Uterus (tissue), 2 donors: ENCODE measurements at regions not wholly inside any gene's neighbourhood (a gene's known extent, or its start where the extent isn't known, plus 50 kb on each side); places are given as distances from the start of the nearest gene placed in this dataset.

ENCODE experiments used
- CTCF ChIP-seq, 4 experiments: fragments of 200-600 bp in 2 of 4; fragments of 450-650 bp in 2 of 4; sonication (generic) in 2 of 4; IDR thresholded peaks; one replicate each; pipeline ENCODE4 v1.5.1; 2016 to 2019; ENCODE audit warnings: antibody characterized with exemption in 4 of 4, mild to moderate bottlenecking in 2 of 4, moderate library complexity in 1 of 4
- POLR2A ChIP-seq, 2 donors: fragments of 450-650 bp; IDR thresholded peaks; one replicate each; pipeline ENCODE4 v1.6.1; 2016; ENCODE audit warnings: antibody characterized with exemption in 2 of 2, mild to moderate bottlenecking in 1 of 2, moderate library complexity in 1 of 2

DNA sequence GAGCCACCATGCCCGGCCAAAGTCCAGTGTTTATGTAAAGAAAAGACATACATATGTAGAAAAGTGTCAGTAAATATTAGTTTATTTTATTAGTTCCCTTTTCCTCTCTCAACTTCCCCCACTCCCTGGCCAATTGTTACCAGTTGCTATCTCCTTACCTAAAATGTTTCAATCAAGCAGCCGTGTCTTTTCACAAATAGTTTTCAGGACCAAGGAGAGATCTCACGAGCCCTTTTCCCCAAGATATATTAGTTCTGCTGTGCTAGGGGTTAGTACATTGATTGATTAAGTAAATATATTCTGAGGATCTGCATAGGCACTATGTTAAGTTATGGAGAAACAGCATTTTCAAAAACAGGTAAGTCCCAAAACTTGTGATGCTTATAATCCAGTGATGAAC lies 87.4 kb downstream of the ZIC4 start:
- no peak for TF ChIP-seq CTCF (IDR thresholded peaks at IDR 0.05)
- TF ChIP-seq POLR2A (IDR thresholded peaks at IDR 0.05): no peak
